Hematopoietic multipotent progenitor cell treated with erythropoietin and hydrocortisone succinate and interleukin-3 and kit ligand, for 4 days (in vitro differentiated cells): ENCODE measurements at regions not wholly inside any gene's neighbourhood (a gene's known extent, or its start where the extent isn't known, plus 50 kb on each side); places are given as distances from the start of the nearest gene placed in this dataset.

Experiments
- DNase-seq: peaks from one replicate; pipeline ENCODE4 v3.0.0-alpha.2; 2015

DNA sequence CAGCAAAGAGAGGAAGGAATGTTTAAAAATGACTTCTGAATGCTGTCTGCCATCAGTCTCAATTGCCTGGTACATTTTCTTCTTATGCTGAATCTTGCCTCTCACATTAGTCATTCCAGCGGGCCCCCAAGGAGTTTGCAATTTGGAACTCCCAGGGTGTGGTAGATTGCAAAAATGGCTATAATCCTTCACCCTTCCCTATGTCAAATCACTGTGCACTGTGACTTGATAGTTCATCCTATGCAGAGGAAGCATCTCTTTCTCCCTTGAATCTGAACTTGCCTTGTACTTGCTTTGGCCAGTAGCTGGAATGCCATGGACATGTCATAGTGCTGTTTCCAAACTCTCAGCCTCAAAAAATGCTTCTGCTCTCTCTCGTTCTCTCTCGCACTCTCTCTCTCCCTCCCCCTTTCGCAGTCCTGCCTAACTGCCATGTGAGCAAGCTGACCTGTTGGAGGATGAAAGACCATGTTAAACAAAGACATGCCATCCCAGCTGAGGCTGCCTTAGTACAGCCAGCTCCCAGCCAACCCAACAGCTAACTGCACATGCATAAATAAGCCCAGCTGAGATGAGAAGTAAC lies 284.0 kb upstream of the TLE4 start:
- DNase-seq = no peak

DNA sequence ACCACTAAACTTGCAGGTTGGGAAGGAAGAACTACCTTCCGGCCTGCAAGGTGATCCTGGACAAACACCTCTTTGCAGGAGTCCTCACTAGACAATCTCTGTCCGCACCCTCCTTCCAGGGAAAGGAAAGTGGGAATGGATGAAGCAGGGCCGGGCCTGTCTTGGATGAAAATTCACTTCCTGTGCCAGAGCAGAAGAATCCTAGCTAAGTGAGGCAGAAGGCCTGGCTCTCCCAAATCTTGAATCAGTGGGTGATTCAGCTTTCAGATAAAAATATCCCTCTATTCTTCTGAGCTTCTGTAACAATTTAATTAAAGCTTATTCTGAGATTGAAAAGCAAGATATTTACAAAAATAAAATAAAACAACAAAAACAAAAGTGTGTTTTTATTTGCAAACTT lies 281.9 kb upstream of the TLE4 start:
- no peak for DNase-seq

- no peak for DNase-seq
These were observed 279.0 kb upstream of the TLE4 start for GRCh38 chr9:79292731-79293280.

DNA sequence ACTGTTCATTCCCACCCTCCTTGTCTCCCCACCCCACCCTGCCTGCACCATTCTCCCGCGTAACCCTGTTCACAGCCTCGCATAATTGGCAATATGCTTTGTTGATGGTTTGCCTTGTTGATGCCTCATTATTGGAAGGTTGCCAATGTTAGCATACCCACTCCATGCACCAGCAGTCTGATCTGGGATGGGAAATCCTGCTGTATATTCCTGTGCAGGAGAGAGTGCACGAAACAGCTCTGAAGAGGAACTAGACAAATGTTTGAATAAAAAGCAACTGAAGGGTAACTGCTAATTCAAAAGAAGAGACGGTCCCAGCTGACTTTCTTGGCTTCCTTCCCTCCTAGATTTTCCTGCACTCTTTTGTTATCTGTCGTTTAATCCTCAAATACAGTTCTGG lies 271.7 kb upstream of the TLE4 start:
- DNase-seq = no peak

DNA sequence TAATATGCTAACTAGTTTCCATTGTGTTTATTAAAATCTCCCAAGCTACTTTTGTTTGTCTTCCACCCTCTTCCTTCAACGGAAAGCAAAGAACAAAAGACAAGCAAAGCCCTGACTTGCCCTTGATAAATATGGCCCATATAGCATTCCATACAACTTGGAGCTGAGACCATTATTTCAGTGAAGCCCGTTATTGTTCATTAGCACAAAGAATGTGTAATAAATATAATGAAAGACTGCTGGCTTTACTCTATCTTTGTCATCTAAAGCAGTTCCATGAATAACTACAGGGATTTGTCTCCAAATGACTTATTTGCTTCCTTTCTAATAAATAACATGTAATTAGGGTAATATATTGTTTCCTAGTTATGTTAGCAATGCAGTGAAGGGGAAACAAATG lies 270.7 kb upstream of the TLE4 start:
- no peak for DNase-seq

DNA sequence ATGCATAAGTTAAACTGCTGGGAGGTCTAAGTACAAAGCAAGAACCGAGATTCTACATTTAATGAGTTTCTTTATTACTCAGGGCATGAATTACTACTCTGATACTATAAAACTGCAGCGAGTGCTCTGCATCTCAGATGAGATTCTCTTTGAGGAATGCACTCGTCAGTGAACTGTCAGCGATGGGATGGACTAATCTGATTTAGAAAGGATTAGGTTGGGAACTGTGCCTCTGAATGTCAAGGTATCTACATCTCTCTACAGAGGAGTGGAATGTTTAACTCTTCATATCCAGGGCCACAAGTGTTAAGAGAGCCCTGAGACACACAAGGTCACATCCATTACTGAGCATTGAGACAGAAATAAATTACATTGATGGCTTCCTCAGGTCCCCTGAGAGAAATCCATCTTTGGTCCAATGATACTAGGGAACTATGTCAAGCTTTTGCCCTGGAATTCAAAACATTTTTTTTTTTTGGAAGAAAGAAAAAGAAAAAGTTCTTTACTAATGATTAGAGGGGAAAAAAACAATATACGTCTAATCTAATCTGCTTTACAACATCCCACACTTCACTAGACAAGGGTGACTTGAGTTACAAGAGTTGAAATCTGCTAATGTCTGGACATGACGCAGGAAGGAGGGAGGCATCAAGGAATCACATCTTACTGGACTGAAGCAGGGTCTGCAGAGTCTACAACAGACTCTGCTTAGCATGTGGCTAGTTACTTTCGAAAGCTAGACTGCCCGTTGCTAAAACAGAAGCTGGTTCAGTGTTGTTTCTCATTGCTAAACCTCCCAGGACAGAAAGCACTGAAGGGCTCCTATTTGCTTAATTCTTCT lies 270.0 kb upstream of the TLE4 start:
- DNase-seq = no peak

DNA sequence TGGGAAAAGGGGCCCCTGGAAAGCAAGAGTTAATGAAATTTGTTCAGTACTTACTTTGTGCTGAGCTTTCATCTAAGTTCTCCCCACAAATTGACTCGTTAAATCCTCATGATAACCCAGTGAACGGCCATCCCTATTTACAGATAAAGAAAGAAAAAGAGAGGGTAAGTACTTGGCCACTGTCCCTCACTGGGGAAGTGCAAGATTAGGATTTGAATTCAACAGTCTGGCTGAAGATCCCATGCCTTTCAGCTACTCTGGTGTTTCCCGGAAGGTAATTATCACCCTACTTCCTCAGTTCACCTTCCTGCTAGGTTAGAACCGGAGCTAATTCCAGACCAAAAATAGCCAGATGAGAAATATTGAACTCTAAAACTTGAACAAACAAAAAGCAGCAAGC lies 269.2 kb upstream of the TLE4 start:
- DNase-seq = no peak

DNA sequence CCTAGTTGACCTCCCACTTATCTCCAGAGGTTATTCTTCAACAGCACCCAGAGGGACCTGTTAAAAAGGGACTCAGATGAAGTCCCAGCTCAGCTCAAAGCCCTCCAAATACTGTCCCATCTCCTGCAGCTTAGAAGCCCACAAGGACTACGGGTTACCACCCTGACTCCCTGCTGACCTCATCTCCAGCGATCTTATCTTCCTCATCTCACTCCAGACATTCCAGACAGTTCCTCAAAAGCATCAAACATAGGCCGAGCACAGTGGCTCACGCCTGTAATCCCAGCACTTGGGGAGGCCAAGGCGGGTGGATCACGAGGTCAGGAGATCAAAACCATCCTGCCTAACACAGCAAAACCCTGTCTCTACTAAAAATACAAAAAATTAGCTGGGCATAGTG lies 263.8 kb upstream of the TLE4 start:
- DNase-seq = no peak

GRCh38 chr9:79312686-79313421 lies 258.9 kb upstream of the TLE4 start:
- no peak for DNase-seq

GRCh38 chr9:79325501-79325900 lies 246.3 kb upstream of the TLE4 start:
- no peak for DNase-seq

GRCh38 chr9:79329861-79330260 lies 241.9 kb upstream of the TLE4 start:
- DNase-seq = no peak

DNA sequence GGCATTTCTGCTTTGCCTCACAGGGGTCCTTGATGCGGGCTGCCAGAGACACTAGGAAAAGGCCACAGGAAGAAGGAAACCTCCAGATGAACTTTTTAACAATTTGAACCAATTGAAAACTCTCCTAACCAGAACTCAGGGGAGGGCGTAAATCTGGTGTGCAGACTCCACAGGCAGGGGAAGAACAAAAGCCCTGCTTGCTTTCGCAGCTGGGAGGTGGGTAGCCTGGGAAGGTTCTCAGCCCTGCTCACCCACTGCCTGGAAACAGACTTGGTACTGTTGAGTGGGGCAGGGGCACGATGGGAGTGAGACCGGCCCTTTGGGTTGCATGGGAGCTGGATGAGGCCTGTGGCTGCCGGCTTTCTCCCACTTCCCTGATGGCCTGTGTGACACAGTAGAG lies 237.8 kb upstream of the TLE4 start:
- DNase-seq = no peak

GRCh38 chr9:79334711-79335110 lies 237.1 kb upstream of the TLE4 start:
- DNase-seq = no peak

DNA sequence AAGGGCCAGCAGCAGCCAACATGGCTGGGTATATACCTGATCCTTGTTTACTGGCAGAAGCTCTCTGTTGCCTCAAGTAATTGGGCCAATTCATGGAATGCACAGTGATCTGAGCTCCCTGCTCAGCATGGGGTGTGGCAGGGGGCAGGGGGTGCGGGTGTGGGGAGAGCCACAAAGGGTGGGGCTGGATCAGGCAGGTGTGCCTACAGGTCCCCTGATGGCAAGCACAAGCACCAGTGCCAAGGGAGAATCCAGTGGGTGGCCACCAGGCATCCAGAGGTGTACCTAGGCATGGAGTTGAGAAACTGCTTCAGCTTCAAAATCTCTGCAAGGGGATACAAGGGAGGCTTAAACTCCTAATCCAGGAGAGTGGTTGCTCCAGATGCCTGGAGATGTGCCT lies 235.8 kb upstream of the TLE4 start:
- no peak for DNase-seq

- DNase-seq = no peak
These were observed 230.2 kb upstream of the TLE4 start for GRCh38 chr9:79341561-79341960.

GRCh38 chr9:79346350-79347020 lies 225.3 kb upstream of the TLE4 start:
- DNase-seq = no peak

GRCh38 chr9:79352322-79352721 lies 219.4 kb upstream of the TLE4 start:
- no peak for DNase-seq

GRCh38 chr9:79353856-79354520 lies 217.8 kb upstream of the TLE4 start:
- no peak for DNase-seq

- DNase-seq = no peak
These were observed 214.6 kb upstream of the TLE4 start for GRCh38 chr9:79357194-79357593.

DNA sequence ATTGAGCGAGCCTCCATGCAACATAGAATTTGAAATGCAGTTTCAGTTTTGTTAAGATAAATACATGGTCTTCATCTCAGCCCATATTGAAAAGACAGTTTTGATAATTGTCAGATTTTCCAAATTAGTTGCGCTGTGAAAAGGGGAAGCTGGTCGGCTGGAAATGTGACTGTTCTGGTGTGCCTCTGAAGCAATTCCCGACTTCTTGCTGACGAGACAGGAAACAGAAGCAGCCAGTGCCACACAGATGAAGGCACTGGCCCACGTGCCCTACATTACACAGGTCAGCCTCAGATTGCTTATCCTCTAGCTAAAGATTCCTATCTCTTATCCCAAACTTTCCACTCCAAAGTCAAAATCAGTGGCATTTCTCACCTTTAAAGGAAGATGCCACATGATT lies 214.1 kb upstream of the TLE4 start:
- peak; percentile 53 for DNase-seq

- DNase-seq = no peak
These were observed 211.1 kb upstream of the TLE4 start for GRCh38 chr9:79360387-79361347.
